ENCODE measurements at regions not wholly inside any gene's neighbourhood (a gene's known extent, or its start where the extent isn't known, plus 50 kb on each side); places are given as distances from the start of the nearest gene placed in this dataset.
"Not testable (repeated sequence)": the region's sequence is repeated elsewhere in the genome, so short reads cannot be mapped to it uniquely, and the experiment has no call there.

DNA sequence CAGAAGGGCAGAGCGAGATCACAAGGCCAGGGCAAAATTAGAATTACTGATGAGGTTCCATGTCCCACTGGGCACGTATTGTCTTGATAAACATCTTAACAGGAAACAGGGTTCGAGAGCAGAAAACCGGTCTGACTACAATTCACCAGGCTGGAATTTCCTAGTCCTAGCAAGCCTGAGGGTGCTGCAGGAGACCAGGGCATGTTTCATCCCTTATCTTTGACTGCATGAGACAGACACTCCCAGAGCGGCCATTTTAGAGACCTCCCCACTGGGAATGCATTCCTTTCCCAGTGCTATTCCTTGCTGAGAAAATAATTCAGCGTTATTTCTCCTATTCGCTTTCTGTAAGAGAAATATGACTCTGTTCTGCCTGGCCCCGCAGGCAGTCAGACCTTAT is 228.5 kb upstream of the IZUMO3 start:
- TF ChIP-seq, protein P1, sequence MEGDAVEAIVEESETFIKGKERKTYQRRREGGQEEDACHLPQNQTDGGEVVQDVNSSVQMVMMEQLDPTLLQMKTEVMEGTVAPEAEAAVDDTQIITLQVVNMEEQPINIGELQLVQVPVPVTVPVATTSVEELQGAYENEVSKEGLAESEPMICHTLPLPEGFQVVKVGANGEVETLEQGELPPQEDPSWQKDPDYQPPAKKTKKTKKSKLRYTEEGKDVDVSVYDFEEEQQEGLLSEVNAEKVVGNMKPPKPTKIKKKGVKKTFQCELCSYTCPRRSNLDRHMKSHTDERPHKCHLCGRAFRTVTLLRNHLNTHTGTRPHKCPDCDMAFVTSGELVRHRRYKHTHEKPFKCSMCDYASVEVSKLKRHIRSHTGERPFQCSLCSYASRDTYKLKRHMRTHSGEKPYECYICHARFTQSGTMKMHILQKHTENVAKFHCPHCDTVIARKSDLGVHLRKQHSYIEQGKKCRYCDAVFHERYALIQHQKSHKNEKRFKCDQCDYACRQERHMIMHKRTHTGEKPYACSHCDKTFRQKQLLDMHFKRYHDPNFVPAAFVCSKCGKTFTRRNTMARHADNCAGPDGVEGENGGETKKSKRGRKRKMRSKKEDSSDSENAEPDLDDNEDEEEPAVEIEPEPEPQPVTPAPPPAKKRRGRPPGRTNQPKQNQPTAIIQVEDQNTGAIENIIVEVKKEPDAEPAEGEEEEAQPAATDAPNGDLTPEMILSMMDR (IDR thresholded peaks at IDR 0.05) = not testable (repeated sequence)
- not testable (repeated sequence) for TF ChIP-seq POLR2AphosphoS5, TCF7L2 (IDR thresholded peaks at IDR 0.05; ENCODE audit: low read depth, low read length)
- TF ChIP-seq, protein P2, sequence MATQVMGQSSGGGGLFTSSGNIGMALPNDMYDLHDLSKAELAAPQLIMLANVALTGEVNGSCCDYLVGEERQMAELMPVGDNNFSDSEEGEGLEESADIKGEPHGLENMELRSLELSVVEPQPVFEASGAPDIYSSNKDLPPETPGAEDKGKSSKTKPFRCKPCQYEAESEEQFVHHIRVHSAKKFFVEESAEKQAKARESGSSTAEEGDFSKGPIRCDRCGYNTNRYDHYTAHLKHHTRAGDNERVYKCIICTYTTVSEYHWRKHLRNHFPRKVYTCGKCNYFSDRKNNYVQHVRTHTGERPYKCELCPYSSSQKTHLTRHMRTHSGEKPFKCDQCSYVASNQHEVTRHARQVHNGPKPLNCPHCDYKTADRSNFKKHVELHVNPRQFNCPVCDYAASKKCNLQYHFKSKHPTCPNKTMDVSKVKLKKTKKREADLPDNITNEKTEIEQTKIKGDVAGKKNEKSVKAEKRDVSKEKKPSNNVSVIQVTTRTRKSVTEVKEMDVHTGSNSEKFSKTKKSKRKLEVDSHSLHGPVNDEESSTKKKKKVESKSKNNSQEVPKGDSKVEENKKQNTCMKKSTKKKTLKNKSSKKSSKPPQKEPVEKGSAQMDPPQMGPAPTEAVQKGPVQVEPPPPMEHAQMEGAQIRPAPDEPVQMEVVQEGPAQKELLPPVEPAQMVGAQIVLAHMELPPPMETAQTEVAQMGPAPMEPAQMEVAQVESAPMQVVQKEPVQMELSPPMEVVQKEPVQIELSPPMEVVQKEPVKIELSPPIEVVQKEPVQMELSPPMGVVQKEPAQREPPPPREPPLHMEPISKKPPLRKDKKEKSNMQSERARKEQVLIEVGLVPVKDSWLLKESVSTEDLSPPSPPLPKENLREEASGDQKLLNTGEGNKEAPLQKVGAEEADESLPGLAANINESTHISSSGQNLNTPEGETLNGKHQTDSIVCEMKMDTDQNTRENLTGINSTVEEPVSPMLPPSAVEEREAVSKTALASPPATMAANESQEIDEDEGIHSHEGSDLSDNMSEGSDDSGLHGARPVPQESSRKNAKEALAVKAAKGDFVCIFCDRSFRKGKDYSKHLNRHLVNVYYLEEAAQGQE (IDR thresholded peaks at IDR 0.05; ENCODE audit: insufficient read depth in 1 of 2, low read depth in 2 of 2, low read length in 1 of 2) = not testable (repeated sequence)
